GM19452 (cell line): ENCODE measurements at regions not wholly inside any gene's neighbourhood (a gene's known extent, or its start where the extent isn't known, plus 50 kb on each side); places are given as distances from the start of the nearest gene placed in this dataset.
"Not testable (repeated sequence)": the region's sequence is repeated elsewhere in the genome, so short reads cannot be mapped to it uniquely, and the experiment has no call there.

ENCODE experiments used
- ATAC-seq: cut with Tn5 transposase; IDR thresholded peaks from one replicate; pipeline ENCODE4 v1.9.1; 2021; ENCODE audit not compliant: unreplicated experiment

GRCh38 chr4:129248621-129249020 lies 152.7 kb downstream of the C4orf33 start:
- ATAC-seq = no peak

- no peak for ATAC-seq
Measured at GRCh38 chr4:129254126-129254525, 158.2 kb downstream of the C4orf33 start.

GRCh38 chr4:129254526-129254925 lies 158.6 kb downstream of the C4orf33 start:
- no peak for ATAC-seq

GRCh38 chr4:129261584-129261983 lies 165.6 kb downstream of the C4orf33 start:
- ATAC-seq = no peak

- peak; percentile 96 for ATAC-seq
Measured at GRCh38 chr4:129264008-129264657, 168.2 kb downstream of the C4orf33 start.

GRCh38 chr4:129278868-129279267 lies 182.9 kb downstream of the C4orf33 start:
- ATAC-seq = no peak

GRCh38 chr4:129282293-129282692 lies 186.3 kb downstream of the C4orf33 start:
- no peak for ATAC-seq

GRCh38 chr4:129292194-129292593 lies 196.2 kb downstream of the C4orf33 start:
- ATAC-seq = not testable (repeated sequence)

- ATAC-seq = no peak
Measured at GRCh38 chr4:129314781-129315180, 218.8 kb downstream of the C4orf33 start.

GRCh38 chr4:129322920-129323319 lies 227.0 kb downstream of the C4orf33 start:
- ATAC-seq = no peak

- ATAC-seq = no peak
Measured at GRCh38 chr4:129323658-129324057, 227.7 kb downstream of the C4orf33 start.

GRCh38 chr4:129326571-129327460 lies 230.9 kb downstream of the C4orf33 start:
- no peak for ATAC-seq

- no peak for ATAC-seq
Measured at GRCh38 chr4:129327637-129328036, 231.7 kb downstream of the C4orf33 start.

- ATAC-seq = no peak
Measured at GRCh38 chr4:129328162-129328561, 232.2 kb downstream of the C4orf33 start.

GRCh38 chr4:129334136-129334535 lies 238.2 kb downstream of the C4orf33 start:
- no peak for ATAC-seq

- ATAC-seq = no peak
Measured at GRCh38 chr4:129335276-129335675, 239.3 kb downstream of the C4orf33 start.

GRCh38 chr4:129335818-129336217 lies 239.9 kb downstream of the C4orf33 start:
- ATAC-seq = no peak

- no peak for ATAC-seq
Measured at GRCh38 chr4:129336457-129337227, 240.7 kb downstream of the C4orf33 start.

GRCh38 chr4:129337228-129337620 lies 241.3 kb downstream of the C4orf33 start:
- ATAC-seq = no peak

- no peak for ATAC-seq
Measured at GRCh38 chr4:129342819-129343408, 247.0 kb downstream of the C4orf33 start.

- no peak for ATAC-seq
Measured at GRCh38 chr4:129344058-129344457, 248.1 kb downstream of the C4orf33 start.
